ENCODE measurements at regions not wholly inside any gene's neighbourhood (a gene's known extent, or its start where the extent isn't known, plus 50 kb on each side); places are given as distances from the start of the nearest gene placed in this dataset.

- WGBS, 2 donors (ENCODE audit: low coverage in 1 of 2), result 67% methylated on average over 1 of the region's 1 CpG; no CpG with 5 or more reads in 1 of the 2 donors
- DNase-seq, result no peak
Observed at GRCh38 chr15:31574766-31575165, 248.1 kb downstream of the KLF13 start.

DNA sequence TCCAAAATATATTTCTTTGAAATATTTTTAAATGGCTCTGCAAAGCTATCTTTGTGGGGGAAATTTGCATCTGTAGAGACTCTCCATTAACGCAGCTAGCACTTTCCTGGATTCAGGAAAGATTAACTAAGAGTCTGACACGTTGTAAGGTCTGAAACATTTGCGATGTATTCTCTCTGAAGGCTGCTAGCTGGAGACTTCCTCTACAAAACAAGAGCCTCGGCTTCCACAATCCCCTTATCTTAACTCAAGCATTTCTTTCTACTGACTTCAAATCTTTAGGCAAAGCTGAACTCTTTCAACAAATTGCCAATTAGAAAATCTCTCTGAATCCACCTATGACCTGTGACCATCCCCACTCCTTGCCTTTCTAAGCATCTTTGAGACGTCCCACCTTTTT, 250.5 kb downstream of the KLF13 start:
- Histone ChIP-seq H3K4me1 (no peaks in the 10 kb centered on the region), H3K27ac (no peak overlapping the region), H3K27me3 (no peaks in the 10 kb centered on the region), H3K4me3 (no peak overlapping the region), H3K36me3 (no peaks in the 10 kb centered on the region), H3K9me3 (peaks cover 2 to 6% of the 10 kb centered on the region in 2 donors)
- WGBS, 2 donors (ENCODE audit: low coverage in 1 of 2), result 62 to 73% methylated on average over 5 of the region's 5 CpGs
- intact Hi-C loops (cut with DNase I; ENCODE audit: low total_unique reads), result no loop called here
- in situ Hi-C loops (cut with MboI; ENCODE audit: low pct_ligation_motif_present in 1 of 4, low pct_unique_long_range_greater_than_20kb in 1 of 4, low sequenced_read_pairs in 3 of 4), result no loop called here
- DNase-seq, result no peak
- TF ChIP-seq, protein P1, sequence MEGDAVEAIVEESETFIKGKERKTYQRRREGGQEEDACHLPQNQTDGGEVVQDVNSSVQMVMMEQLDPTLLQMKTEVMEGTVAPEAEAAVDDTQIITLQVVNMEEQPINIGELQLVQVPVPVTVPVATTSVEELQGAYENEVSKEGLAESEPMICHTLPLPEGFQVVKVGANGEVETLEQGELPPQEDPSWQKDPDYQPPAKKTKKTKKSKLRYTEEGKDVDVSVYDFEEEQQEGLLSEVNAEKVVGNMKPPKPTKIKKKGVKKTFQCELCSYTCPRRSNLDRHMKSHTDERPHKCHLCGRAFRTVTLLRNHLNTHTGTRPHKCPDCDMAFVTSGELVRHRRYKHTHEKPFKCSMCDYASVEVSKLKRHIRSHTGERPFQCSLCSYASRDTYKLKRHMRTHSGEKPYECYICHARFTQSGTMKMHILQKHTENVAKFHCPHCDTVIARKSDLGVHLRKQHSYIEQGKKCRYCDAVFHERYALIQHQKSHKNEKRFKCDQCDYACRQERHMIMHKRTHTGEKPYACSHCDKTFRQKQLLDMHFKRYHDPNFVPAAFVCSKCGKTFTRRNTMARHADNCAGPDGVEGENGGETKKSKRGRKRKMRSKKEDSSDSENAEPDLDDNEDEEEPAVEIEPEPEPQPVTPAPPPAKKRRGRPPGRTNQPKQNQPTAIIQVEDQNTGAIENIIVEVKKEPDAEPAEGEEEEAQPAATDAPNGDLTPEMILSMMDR (IDR thresholded peaks at IDR 0.05), result no peak
- TF ChIP-seq POLR2A (IDR thresholded peaks at IDR 0.05) (no peak), EP300 (IDR thresholded peaks at IDR 0.05; ENCODE audit: low read depth) (no peak), POLR2AphosphoS5 (IDR thresholded peaks at IDR 0.05) (no peak)

More at GRCh38 chr15:31574766-31575165, 248.1 kb downstream of the KLF13 start:
- in situ Hi-C loops (cut with MboI; ENCODE audit: low pct_ligation_motif_present in 1 of 4, low pct_unique_long_range_greater_than_20kb in 1 of 4, low sequenced_read_pairs in 3 of 4), result no loop called here
- TF ChIP-seq POLR2A (IDR thresholded peaks at IDR 0.05), result no peak
- TF ChIP-seq, protein P1 (IDR thresholded peaks at IDR 0.05), result no peak
- TF ChIP-seq POLR2AphosphoS5 (IDR thresholded peaks at IDR 0.05), result no peak
- TF ChIP-seq EP300 (IDR thresholded peaks at IDR 0.05; ENCODE audit: low read depth), result no peak
- no peaks in the 10 kb centered on the region for H3K4me1 ChIP-seq
- no peak overlapping the region for H3K4me3 ChIP-seq
- no peaks in the 10 kb centered on the region for H3K27me3 ChIP-seq
- intact Hi-C loops (cut with DNase I; ENCODE audit: low total_unique reads), result no loop called here
- H3K9me3 ChIP-seq, result no peaks in the 10 kb centered on the region
- H3K36me3 ChIP-seq, result no peaks in the 10 kb centered on the region
- no peak overlapping the region for H3K27ac ChIP-seq

- 80 to 90% methylated on average over 4 of the region's 4 CpGs for WGBS, 2 donors (ENCODE audit: low coverage in 1 of 2)
Observed at GRCh38 chr15:31579282-31579681, 252.6 kb downstream of the KLF13 start.

GRCh38 chr15:31579976-31580375, 253.3 kb downstream of the KLF13 start:
- no peaks in the 10 kb centered on the region for H3K36me3 ChIP-seq
- H3K4me3 ChIP-seq, result no peak overlapping the region
- no peaks in the 10 kb centered on the region for H3K4me1 ChIP-seq
- WGBS, 2 donors (ENCODE audit: low coverage in 1 of 2), result 86 to 94% methylated on average over 2 of the region's 2 CpGs
- H3K9me3 ChIP-seq, result peaks cover 3 to 6% of the 10 kb centered on the region in 2 donors
- no peak overlapping the region for H3K27ac ChIP-seq
- TF ChIP-seq, protein P1 (IDR thresholded peaks at IDR 0.05), result no peak
- TF ChIP-seq POLR2AphosphoS5 (IDR thresholded peaks at IDR 0.05) (no peak), EP300 (IDR thresholded peaks at IDR 0.05; ENCODE audit: low read depth) (no peak), POLR2A (IDR thresholded peaks at IDR 0.05) (no peak)
- no peak for DNase-seq
- H3K27me3 ChIP-seq, result no peaks in the 10 kb centered on the region
- in situ Hi-C loops (cut with MboI; ENCODE audit: low pct_ligation_motif_present in 1 of 4, low pct_unique_long_range_greater_than_20kb in 1 of 4, low sequenced_read_pairs in 3 of 4), result no loop called here
- intact Hi-C loops (cut with DNase I; ENCODE audit: low total_unique reads), result no loop called here

More at GRCh38 chr15:31579282-31579681, 252.6 kb downstream of the KLF13 start:
- no peaks in the 10 kb centered on the region for H3K36me3 ChIP-seq
- in situ Hi-C loops (cut with MboI; ENCODE audit: low pct_ligation_motif_present in 1 of 4, low pct_unique_long_range_greater_than_20kb in 1 of 4, low sequenced_read_pairs in 3 of 4) (no loop called here), intact Hi-C loops (cut with DNase I; ENCODE audit: low total_unique reads) (no loop called here)
- no peak overlapping the region for H3K27ac ChIP-seq
- no peak for DNase-seq
- TF ChIP-seq, protein P1 (IDR thresholded peaks at IDR 0.05), result no peak
- no peak for TF ChIP-seq POLR2AphosphoS5 (IDR thresholded peaks at IDR 0.05)
- no peak for TF ChIP-seq EP300 (IDR thresholded peaks at IDR 0.05; ENCODE audit: low read depth)
- TF ChIP-seq POLR2A (IDR thresholded peaks at IDR 0.05), result no peak
- H3K4me3 ChIP-seq, result no peak overlapping the region
- H3K27me3 ChIP-seq, result no peaks in the 10 kb centered on the region
- peaks cover 3 to 6% of the 10 kb centered on the region in 2 donors for H3K9me3 ChIP-seq
- no peaks in the 10 kb centered on the region for H3K4me1 ChIP-seq

All from transverse colon (tissue), 4 donors.